ENCODE measurements at regions not wholly inside any gene's neighbourhood (a gene's known extent, or its start where the extent isn't known, plus 50 kb on each side); places are given as distances from the start of the nearest gene placed in this dataset.
"Not testable (repeated sequence)": the region's sequence is repeated elsewhere in the genome, so short reads cannot be mapped to it uniquely, and the experiment has no call there.

GRCh38 chr13:23042181-23042580 lies 138.6 kb upstream of the SGCG start:
- Histone ChIP-seq H3K36me3 (ENCODE audit: low read depth) (no peaks in the 10 kb centered on the region), H3K27me3 (ENCODE audit: insufficient read depth, low read depth) (peaks cover 12% of the 10 kb centered on the region; the same call in 1 of the 2 replicates), H3K4me3 (no peak overlapping the region), H3K79me2 (ENCODE audit: low read depth) (no peaks in the 10 kb centered on the region), H3K27ac (no peak overlapping the region), H3K9me3 (ENCODE audit: insufficient read depth, low read depth) (no peaks in the 10 kb centered on the region), H3K4me1 (replicated peaks; ENCODE audit: insufficient read depth) (no peaks in the 10 kb centered on the region), H3K9me2 (ENCODE audit: insufficient read depth) (no peaks in the 10 kb centered on the region), H3K4me2 (no peak overlapping the region), H3F3A (ENCODE audit: insufficient read depth, low read depth) (no peaks in the 10 kb centered on the region), H4K20me1 (ENCODE audit: insufficient read depth) (no peaks in the 10 kb centered on the region), H2AFZ (no peak overlapping the region)
- intact Hi-C loops (cut with micrococcal nuclease; ENCODE audit: unreplicated experiment), result no loop called here
- no peak for DNase-seq
- CTCF ChIA-PET, result no interaction called here
- BruUV-seq (replicated peaks), result no TSS peak
- POLR2A ChIA-PET (ENCODE audit: unreplicated experiment), result no interaction called here
- TF ChIP-seq EZH2 (IDR thresholded peaks at IDR 0.05; ENCODE audit: low read depth), result no peak
- no peak for TF ChIP-seq CTCF (conservative IDR thresholded peaks at IDR 0.05)

GRCh38 chr13:23044906-23045305 lies 135.9 kb upstream of the SGCG start:
- Histone ChIP-seq H4K20me1 (ENCODE audit: insufficient read depth) (no peaks in the 10 kb centered on the region), H3K4me3 (no peak overlapping the region)

GRCh38 chr13:23050126-23050525 lies 130.7 kb upstream of the SGCG start:
- Histone ChIP-seq H3K4me1 (replicated peaks; ENCODE audit: insufficient read depth) (no peaks in the 10 kb centered on the region), H2AFZ (no peak overlapping the region), H4K20me1 (ENCODE audit: insufficient read depth) (no peaks in the 10 kb centered on the region), H3K4me2 (no peak overlapping the region), H3K9me3 (ENCODE audit: insufficient read depth, low read depth) (no peaks in the 10 kb centered on the region), H3K27ac (no peak overlapping the region), H3K27me3 (ENCODE audit: insufficient read depth, low read depth) (peaks cover 23% of the 10 kb centered on the region; the same call in 1 of the 2 replicates), H3K9me2 (ENCODE audit: insufficient read depth) (no peaks in the 10 kb centered on the region), H3F3A (ENCODE audit: insufficient read depth, low read depth) (no peaks in the 10 kb centered on the region), H3K79me2 (ENCODE audit: low read depth) (no peaks in the 10 kb centered on the region), H3K4me3 (no peak overlapping the region), H3K36me3 (ENCODE audit: low read depth) (no peaks in the 10 kb centered on the region)
- POLR2A ChIA-PET (ENCODE audit: unreplicated experiment), result no interaction called here
- intact Hi-C loops (cut with micrococcal nuclease; ENCODE audit: unreplicated experiment), result no loop called here
- no TSS peak for BruUV-seq (replicated peaks)
- DNase-seq, result no peak
- CTCF ChIA-PET, result no interaction called here
- TF ChIP-seq EZH2 (IDR thresholded peaks at IDR 0.05; ENCODE audit: low read depth) (no peak), CTCF (conservative IDR thresholded peaks at IDR 0.05) (no peak)

More at GRCh38 chr13:23044906-23045305, 135.9 kb upstream of the SGCG start:
- no peaks in the 10 kb centered on the region for H3K4me1 ChIP-seq (replicated peaks; ENCODE audit: insufficient read depth)
- H3F3A ChIP-seq (ENCODE audit: insufficient read depth, low read depth), result no peaks in the 10 kb centered on the region
- no peak overlapping the region for H3K4me2 ChIP-seq
- no peak overlapping the region for H2AFZ ChIP-seq
- H3K9me2 ChIP-seq (ENCODE audit: insufficient read depth), result no peaks in the 10 kb centered on the region
- CTCF ChIA-PET, result no interaction called here
- intact Hi-C loops (cut with micrococcal nuclease; ENCODE audit: unreplicated experiment), result no loop called here
- no peaks in the 10 kb centered on the region for H3K79me2 ChIP-seq (ENCODE audit: low read depth)
- POLR2A ChIA-PET (ENCODE audit: unreplicated experiment), result no interaction called here
- DNase-seq, result no peak
- no peaks in the 10 kb centered on the region for H3K36me3 ChIP-seq (ENCODE audit: low read depth)
- no peaks in the 10 kb centered on the region for H3K9me3 ChIP-seq (ENCODE audit: insufficient read depth, low read depth)
- no TSS peak for BruUV-seq (replicated peaks)
- H3K27me3 ChIP-seq (ENCODE audit: insufficient read depth, low read depth), result peaks cover 18% of the 10 kb centered on the region; the same call in 1 of the 2 replicates
- TF ChIP-seq CTCF (conservative IDR thresholded peaks at IDR 0.05) (no peak), EZH2 (IDR thresholded peaks at IDR 0.05; ENCODE audit: low read depth) (no peak)
- H3K27ac ChIP-seq, result no peak overlapping the region

- H4K20me1 ChIP-seq (ENCODE audit: insufficient read depth); H3K4me3 ChIP-seq; CTCF ChIA-PET; H3K4me2 ChIP-seq; H3F3A ChIP-seq (ENCODE audit: insufficient read depth, low read depth); intact Hi-C loops (cut with micrococcal nuclease; ENCODE audit: unreplicated experiment); H3K4me1 ChIP-seq (replicated peaks; ENCODE audit: insufficient read depth); H3K9me3 ChIP-seq (ENCODE audit: insufficient read depth, low read depth); H3K36me3 ChIP-seq (ENCODE audit: low read depth); H3K9me2 ChIP-seq (ENCODE audit: insufficient read depth); H2AFZ ChIP-seq; H3K79me2 ChIP-seq (ENCODE audit: low read depth); H3K27ac ChIP-seq; DNase-seq; BruUV-seq (replicated peaks); POLR2A ChIA-PET (ENCODE audit: unreplicated experiment): not testable (repeated sequence)
- 0 out of 2 replicates have a peak, but pooled peaks cover 10% of the 10 kb centered on the region for H3K27me3 ChIP-seq (ENCODE audit: insufficient read depth, low read depth)
Observed at GRCh38 chr13:23053711-23054110, 127.1 kb upstream of the SGCG start.
